ENCODE measurements at regions not wholly inside any gene's neighbourhood (a gene's known extent, or its start where the extent isn't known, plus 50 kb on each side); places are given as distances from the start of the nearest gene placed in this dataset.

GRCh38 chr14:87231336-87232026 lies 761.5 kb downstream of the GALC start:
- DNase-seq, result no peak

- no peak for DNase-seq
Observed at GRCh38 chr14:87230726-87231125, 762.3 kb downstream of the GALC start.

GRCh38 chr14:87229131-87229530 lies 763.9 kb downstream of the GALC start:
- DNase-seq, result no peak

GRCh38 chr14:87217023-87217422 lies 776.0 kb downstream of the GALC start:
- DNase-seq, result no peak

GRCh38 chr14:87214558-87214957 lies 778.4 kb downstream of the GALC start:
- no peak for DNase-seq

GRCh38 chr14:87207756-87208155 lies 785.2 kb downstream of the GALC start:
- DNase-seq, result no peak

- DNase-seq, result no peak
Observed at GRCh38 chr14:87205811-87206210, 787.2 kb downstream of the GALC start.

- no peak for DNase-seq
Observed at GRCh38 chr14:87203346-87203745, 789.6 kb downstream of the GALC start.

GRCh38 chr14:87199381-87199780 lies 793.6 kb downstream of the GALC start:
- DNase-seq, result peak; percentile 31

- no peak for DNase-seq
Observed at GRCh38 chr14:87196436-87196835, 796.5 kb downstream of the GALC start.

GRCh38 chr14:87187786-87188185 lies 805.2 kb downstream of the GALC start:
- no peak for DNase-seq

GRCh38 chr14:87186737-87187136 lies 806.2 kb downstream of the GALC start:
- DNase-seq, result no peak

- no peak for DNase-seq
Observed at GRCh38 chr14:87185961-87186560, 806.9 kb downstream of the GALC start.

GRCh38 chr14:87184180-87184579 lies 808.8 kb downstream of the GALC start:
- DNase-seq, result no peak

- DNase-seq, result peak; percentile 39
Observed at GRCh38 chr14:87181288-87181687, 811.7 kb downstream of the GALC start.

- DNase-seq, result no peak
Observed at GRCh38 chr14:87179936-87180335, 813.0 kb downstream of the GALC start.

GRCh38 chr14:87178277-87178676 lies 814.7 kb downstream of the GALC start:
- no peak for DNase-seq

- no peak for DNase-seq
Observed at GRCh38 chr14:87175175-87175574, 817.8 kb downstream of the GALC start.

GRCh38 chr14:87171141-87171540 lies 821.8 kb downstream of the GALC start:
- DNase-seq, result no peak

- DNase-seq, result no peak
Observed at GRCh38 chr14:87170179-87170578, 822.8 kb downstream of the GALC start.

- no peak for DNase-seq
Observed at GRCh38 chr14:87169362-87169761, 823.6 kb downstream of the GALC start.

- no peak for DNase-seq
Observed at GRCh38 chr14:87161502-87161901, 831.5 kb downstream of the GALC start.

- no peak for DNase-seq
Observed at GRCh38 chr14:87160989-87161388, 832.0 kb downstream of the GALC start.

GRCh38 chr14:87158283-87158682 lies 834.7 kb downstream of the GALC start:
- no peak for DNase-seq
